H9 (cell line): ENCODE measurements at regions not wholly inside any gene's neighbourhood (a gene's known extent, or its start where the extent isn't known, plus 50 kb on each side); places are given as distances from the start of the nearest gene placed in this dataset.

Experiments
- DNase-seq: peaks from one replicate; pipeline ENCODE4 v3.0.0-alpha.2; 2017
- H2AFZ ChIP-seq: one replicate; pipeline ENCODE4 v1.6.1; 2013; ENCODE audit warnings: mild to moderate bottlenecking, low read length, control low read depth, moderate library complexity
- H2AK5ac ChIP-seq: 2 replicates; pipeline ENCODE4 v1.6.1; 2013; ENCODE audit warnings: low read length, control low read depth, mixed read lengths; ENCODE audit not compliant: insufficient read length
- H2BK120ac ChIP-seq: one replicate; pipeline ENCODE4 v1.6.1; 2013; ENCODE audit warnings: low read depth, mild to moderate bottlenecking, low read length, control low read depth, inconsistent platforms; ENCODE audit not compliant: poor library complexity, severe bottlenecking
- H2BK12ac ChIP-seq: 2 replicates; pipeline ENCODE4 v1.6.1; 2013; ENCODE audit warnings: low read length, control low read depth, mixed read lengths, low read depth; ENCODE audit not compliant: insufficient read length
- H2BK15ac ChIP-seq: 2 replicates; pipeline ENCODE4 v1.6.1; 2013; ENCODE audit warnings: low read depth, low read length, control low read depth
- H2BK20ac ChIP-seq: one replicate; pipeline ENCODE4 v1.6.1; 2013; ENCODE audit warnings: low read depth, mild to moderate bottlenecking, low read length, control low read depth, inconsistent platforms; ENCODE audit not compliant: poor library complexity, severe bottlenecking
- H2BK5ac ChIP-seq: 2 replicates; pipeline ENCODE4 v1.6.1; 2013; ENCODE audit warnings: low read length, control low read depth, mixed read lengths; ENCODE audit not compliant: insufficient read length
- H3K14ac ChIP-seq: 2 replicates; pipeline ENCODE4 v1.6.1; 2013; ENCODE audit warnings: low read length, control low read depth; ENCODE audit not compliant: insufficient read depth
- H3K18ac ChIP-seq: 2 replicates; pipeline ENCODE4 v1.6.1; 2013; ENCODE audit warnings: low read depth, mild to moderate bottlenecking, mixed read lengths, low read length, control low read depth; ENCODE audit not compliant: insufficient read length
- H3K23ac ChIP-seq: 2 replicates; pipeline ENCODE4 v1.6.1; 2013; ENCODE audit warnings: low read length, control low read depth, mixed read lengths, low read depth; ENCODE audit not compliant: insufficient read length
- H3K23me2 ChIP-seq: 2 replicates; pipeline ENCODE4 v1.6.1; 2013; ENCODE audit warnings: low read depth, mild to moderate bottlenecking, mixed read lengths, low read length, control low read depth; ENCODE audit not compliant: insufficient read length, poor library complexity, severe bottlenecking
- H3K27ac ChIP-seq: 2 replicates; pipeline ENCODE4 v1.5.1; 2013; ENCODE audit warnings: low read length, control low read depth, mixed read lengths, low read depth; ENCODE audit not compliant: insufficient read length
- H3K27me3 ChIP-seq: 2 replicates; pipeline ENCODE4 v1.6.1; 2013; ENCODE audit warnings: low read length, control low read depth, inconsistent platforms; ENCODE audit not compliant: insufficient read depth
- H3K4ac ChIP-seq: 2 replicates; pipeline ENCODE4 v1.6.1; 2013; ENCODE audit warnings: low read depth, mild to moderate bottlenecking, control low read depth, inconsistent platforms, low read length, moderate library complexity
- H3K4me1 ChIP-seq: 2 replicates; pipeline ENCODE4 v1.6.1; 2013; ENCODE audit warnings: low read length, control low read depth, inconsistent platforms; ENCODE audit not compliant: insufficient read depth
- H3K4me2 ChIP-seq: 2 replicates; pipeline ENCODE4 v1.6.1; 2013; ENCODE audit warnings: low read length, control low read depth, mixed read lengths; ENCODE audit not compliant: insufficient read length, insufficient read depth
- H3K56ac ChIP-seq: 2 replicates; pipeline ENCODE4 v1.6.1; 2013; ENCODE audit warnings: low read depth, mild to moderate bottlenecking, mixed read lengths, low read length, control low read depth; ENCODE audit not compliant: insufficient read length
- H3K79me1 ChIP-seq: 2 replicates; pipeline ENCODE4 v1.6.1; 2013; ENCODE audit warnings: low read depth, mild to moderate bottlenecking, moderate library complexity, low read length, control low read depth, inconsistent platforms; ENCODE audit not compliant: insufficient read depth, poor library complexity, severe bottlenecking
- H3K79me2 ChIP-seq: 2 replicates; pipeline ENCODE4 v1.6.1; 2013; ENCODE audit warnings: low read length, control low read depth, inconsistent platforms; ENCODE audit not compliant: insufficient read depth
- H3K9ac ChIP-seq: 2 replicates; pipeline ENCODE4 v1.6.1; 2013; ENCODE audit warnings: low read length, control low read depth, mixed read lengths; ENCODE audit not compliant: insufficient read length; ENCODE audit errors: extremely low read depth
- H3K9me3 ChIP-seq: one replicate; pipeline ENCODE4 v1.6.1; 2013; ENCODE audit warnings: low read depth, low read length, inconsistent platforms; ENCODE audit not compliant: control insufficient read depth
- H3T11ph ChIP-seq: one replicate; pipeline ENCODE4 v1.6.1; 2013; ENCODE audit warnings: mild to moderate bottlenecking, low read length, control low read depth, inconsistent platforms
- H4K20me1 ChIP-seq: one replicate; pipeline ENCODE4 v1.6.1; 2013; ENCODE audit not compliant: control insufficient read depth, insufficient read length, insufficient read depth
- H4K5ac ChIP-seq: 2 replicates; pipeline ENCODE4 v1.6.1; 2013; ENCODE audit warnings: low read depth, mild to moderate bottlenecking, mixed read lengths, low read length, control low read depth; ENCODE audit not compliant: insufficient read length
- H4K8ac ChIP-seq: replicated peaks from 2 replicates; pipeline ENCODE4 v1.6.1; 2013; ENCODE audit warnings: low read length, control low read depth, mixed read lengths, low read depth; ENCODE audit not compliant: insufficient read length
- H4K91ac ChIP-seq: 2 replicates; pipeline ENCODE4 v1.6.1; 2013; ENCODE audit warnings: low read depth, mild to moderate bottlenecking, moderate library complexity, mixed read lengths, low read length, control low read depth; ENCODE audit not compliant: insufficient read length
- H3K27ac Mint-ChIP-seq, 3 experiments: 2 replicates in 2 of 3; 3 replicates in 1 of 3; pipeline ENCODE4 v1.8.0; 2020 to 2021; ENCODE audit warnings: mixed read lengths in 3 of 3, mild to moderate bottlenecking in 1 of 3, moderate library complexity in 1 of 3
- H3K27me3 Mint-ChIP-seq: 2 replicates; pipeline ENCODE4 v1.8.0; 2021; ENCODE audit warnings: low read depth, mild to moderate bottlenecking, moderate library complexity, mixed read lengths
- H3K36me3 Mint-ChIP-seq, 3 experiments: 2 replicates in 2 of 3; 3 replicates in 1 of 3; pipeline ENCODE4 v1.8.0; 2020 to 2021; ENCODE audit warnings: low read depth in 3 of 3, mixed read lengths in 3 of 3; ENCODE audit not compliant: insufficient read depth in 1 of 3
- H3K4me1 Mint-ChIP-seq, 2 experiments: 2 replicates each; pipeline ENCODE4 v1.8.0; 2020; ENCODE audit warnings: mixed read lengths in 2 of 2
- H3K4me3 Mint-ChIP-seq, 2 experiments: 2 replicates in 1 of 2; 3 replicates in 1 of 2; pipeline ENCODE4 v1.8.0; 2020 to 2021; ENCODE audit warnings: mild to moderate bottlenecking in 2 of 2, mixed read lengths in 2 of 2, moderate library complexity in 1 of 2
- H3K9me3 Mint-ChIP-seq, 2 experiments: 2 replicates in 1 of 2; 3 replicates in 1 of 2; pipeline ENCODE4 v1.8.0; 2020; ENCODE audit warnings: mild to moderate bottlenecking in 2 of 2, mixed read lengths in 2 of 2, moderate library complexity in 1 of 2
- WGBS: extraction: QIAGEN DNeasy Blood & Tissue Kit; methylation state at CpG from one replicate; pipeline ENCODE4 v1.1.7; 2013; ENCODE audit warnings: missing lambda C conversion rate, low lambda C conversion rate, mixed read lengths; ENCODE audit not compliant: insufficient read length; ENCODE audit errors: extremely low coverage; 5-methylcytosine and 5-hydroxymethylcytosine counted together
- TF ChIP-seq, protein P1 (sequence below): fragments of 200-600 bp; sonication (generic); conservative IDR thresholded peaks from 3 replicates; pipeline ENCODE4 v1.8.0; 2021; ENCODE audit warnings: antibody characterized with exemption, mild to moderate bottlenecking

GRCh38 chr6:100203400-100203799, 209.4 kb upstream of the MCHR2 start:
- Histone ChIP-seq H4K5ac (no peak overlapping the region), H3K4me2 (no peak overlapping the region), H3K27ac (no peak overlapping the region), H3K9ac (no peak overlapping the region), H3K4ac (no peak overlapping the region), H3K23me2 (no peaks in the 10 kb centered on the region), H2BK20ac (no peak overlapping the region), H3T11ph (no peak overlapping the region), H2AFZ (no peak overlapping the region), H4K91ac (no peak overlapping the region), H2BK15ac (no peak overlapping the region), H3K79me2 (no peaks in the 10 kb centered on the region), H3K56ac (no peak overlapping the region), H4K20me1 (no peaks in the 10 kb centered on the region), H2BK5ac (no peak overlapping the region), H3K9me3 (no peaks in the 10 kb centered on the region), H3K4me1 (no peaks in the 10 kb centered on the region), H4K8ac (no peak overlapping the region), H2AK5ac (no peak overlapping the region), H3K27me3 (no peaks in the 10 kb centered on the region), H3K14ac (no peak overlapping the region), H3K18ac (no peak overlapping the region), H2BK12ac (no peak overlapping the region), H3K23ac (no peak overlapping the region), H2BK120ac (no peak overlapping the region), H3K79me1 (no peaks in the 10 kb centered on the region)
- Mint-ChIP-seq H3K4me3 (no peak overlapping the region), H3K27ac (no peak overlapping the region), H3K27me3 (no peaks in the 10 kb centered on the region), H3K4me1 (no peaks in the 10 kb centered on the region), H3K9me3 (peaks cover 3% of the 10 kb centered on the region in 2 experiments; a peak in 1 of 5 replicates), H3K36me3 (no peaks in the 10 kb centered on the region; a peak in 1 of 7 replicates)
- no CpG with 5 or more reads among the region's 3 CpGs for WGBS
- TF ChIP-seq, protein P1, sequence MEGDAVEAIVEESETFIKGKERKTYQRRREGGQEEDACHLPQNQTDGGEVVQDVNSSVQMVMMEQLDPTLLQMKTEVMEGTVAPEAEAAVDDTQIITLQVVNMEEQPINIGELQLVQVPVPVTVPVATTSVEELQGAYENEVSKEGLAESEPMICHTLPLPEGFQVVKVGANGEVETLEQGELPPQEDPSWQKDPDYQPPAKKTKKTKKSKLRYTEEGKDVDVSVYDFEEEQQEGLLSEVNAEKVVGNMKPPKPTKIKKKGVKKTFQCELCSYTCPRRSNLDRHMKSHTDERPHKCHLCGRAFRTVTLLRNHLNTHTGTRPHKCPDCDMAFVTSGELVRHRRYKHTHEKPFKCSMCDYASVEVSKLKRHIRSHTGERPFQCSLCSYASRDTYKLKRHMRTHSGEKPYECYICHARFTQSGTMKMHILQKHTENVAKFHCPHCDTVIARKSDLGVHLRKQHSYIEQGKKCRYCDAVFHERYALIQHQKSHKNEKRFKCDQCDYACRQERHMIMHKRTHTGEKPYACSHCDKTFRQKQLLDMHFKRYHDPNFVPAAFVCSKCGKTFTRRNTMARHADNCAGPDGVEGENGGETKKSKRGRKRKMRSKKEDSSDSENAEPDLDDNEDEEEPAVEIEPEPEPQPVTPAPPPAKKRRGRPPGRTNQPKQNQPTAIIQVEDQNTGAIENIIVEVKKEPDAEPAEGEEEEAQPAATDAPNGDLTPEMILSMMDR = no peak
- no peak for DNase-seq
